ENCODE measurements at regions not wholly inside any gene's neighbourhood (a gene's known extent, or its start where the extent isn't known, plus 50 kb on each side); places are given as distances from the start of the nearest gene placed in this dataset.

- Histone ChIP-seq H4K20me1 (ENCODE audit: insufficient read depth, low read length) (no peaks in the 10 kb centered on the region), H3K9me3 (replicated peaks; ENCODE audit: insufficient read depth, low read length) (no peaks in the 10 kb centered on the region), H3K4me2 (ENCODE audit: low read depth, low read length) (no peak overlapping the region), H3F3A (ENCODE audit: insufficient read depth, low read length) (no peaks in the 10 kb centered on the region), H3K79me2 (ENCODE audit: low read length) (no peaks in the 10 kb centered on the region), H3K36me3 (replicated peaks; ENCODE audit: insufficient read depth, low read length) (no peaks in the 10 kb centered on the region), H3K4me3 (ENCODE audit: low read length) (no peak overlapping the region), H3K27me3 (replicated peaks; ENCODE audit: insufficient read depth, low read length) (no peaks in the 10 kb centered on the region), H3K27ac (ENCODE audit: low read length) (no peak overlapping the region), H3K9me2 (replicated peaks; ENCODE audit: insufficient read depth, low read length) (no peaks in the 10 kb centered on the region), H2AFZ (ENCODE audit: low read length) (no peak overlapping the region), H3K9ac (ENCODE audit: low read length) (no peak overlapping the region), H3K4me1 (ENCODE audit: low read length) (no peaks in the 10 kb centered on the region)
- no peak for TF ChIP-seq EZH2 (optimal IDR thresholded peaks at IDR 0.05; ENCODE audit: low read depth, low read length)
- TF ChIP-seq, protein P1, sequence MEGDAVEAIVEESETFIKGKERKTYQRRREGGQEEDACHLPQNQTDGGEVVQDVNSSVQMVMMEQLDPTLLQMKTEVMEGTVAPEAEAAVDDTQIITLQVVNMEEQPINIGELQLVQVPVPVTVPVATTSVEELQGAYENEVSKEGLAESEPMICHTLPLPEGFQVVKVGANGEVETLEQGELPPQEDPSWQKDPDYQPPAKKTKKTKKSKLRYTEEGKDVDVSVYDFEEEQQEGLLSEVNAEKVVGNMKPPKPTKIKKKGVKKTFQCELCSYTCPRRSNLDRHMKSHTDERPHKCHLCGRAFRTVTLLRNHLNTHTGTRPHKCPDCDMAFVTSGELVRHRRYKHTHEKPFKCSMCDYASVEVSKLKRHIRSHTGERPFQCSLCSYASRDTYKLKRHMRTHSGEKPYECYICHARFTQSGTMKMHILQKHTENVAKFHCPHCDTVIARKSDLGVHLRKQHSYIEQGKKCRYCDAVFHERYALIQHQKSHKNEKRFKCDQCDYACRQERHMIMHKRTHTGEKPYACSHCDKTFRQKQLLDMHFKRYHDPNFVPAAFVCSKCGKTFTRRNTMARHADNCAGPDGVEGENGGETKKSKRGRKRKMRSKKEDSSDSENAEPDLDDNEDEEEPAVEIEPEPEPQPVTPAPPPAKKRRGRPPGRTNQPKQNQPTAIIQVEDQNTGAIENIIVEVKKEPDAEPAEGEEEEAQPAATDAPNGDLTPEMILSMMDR (IDR thresholded peaks at IDR 0.05; ENCODE audit: low read length) = no peak
- no peak for TF ChIP-seq EZH2phosphoT487 (IDR thresholded peaks at IDR 0.05; ENCODE audit: low read length)
- no peak for DNase-seq
Measured at GRCh38 chr12:118560733-118561132, 184.4 kb downstream of the SUDS3 start.

DNA sequence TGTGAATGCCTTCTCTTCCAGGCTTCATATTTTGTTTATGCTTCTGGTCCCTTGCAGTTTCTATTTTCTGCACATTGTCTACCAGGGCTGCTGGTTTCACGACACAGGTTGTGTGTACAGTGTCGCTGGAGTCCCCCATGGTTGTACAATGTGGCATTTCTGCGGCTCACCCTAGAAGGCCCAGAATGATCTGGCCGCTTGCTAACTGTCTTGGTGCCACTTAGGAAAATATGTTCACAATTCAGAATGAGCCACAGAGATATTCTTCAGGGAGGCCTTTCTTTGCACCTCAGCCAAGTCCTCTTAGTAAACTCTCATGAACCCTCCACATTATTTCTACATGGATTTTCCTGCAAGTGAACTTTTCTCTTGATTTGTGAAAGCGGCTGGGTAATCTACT lies 195.4 kb downstream of the SUDS3 start:
- H3K36me3 ChIP-seq (replicated peaks; ENCODE audit: insufficient read depth, low read length) = no peaks in the 10 kb centered on the region
- H3K79me2 ChIP-seq (ENCODE audit: low read length) = no peaks in the 10 kb centered on the region
- H3K9ac ChIP-seq (ENCODE audit: low read length) = no peak overlapping the region
- no peaks in the 10 kb centered on the region for H3K4me1 ChIP-seq (ENCODE audit: low read length)
- no peak overlapping the region for H2AFZ ChIP-seq (ENCODE audit: low read length)
- no peaks in the 10 kb centered on the region for H3K9me3 ChIP-seq (replicated peaks; ENCODE audit: insufficient read depth, low read length)
- H3K27me3 ChIP-seq (replicated peaks; ENCODE audit: insufficient read depth, low read length) = no peaks in the 10 kb centered on the region
- no peak overlapping the region for H3K27ac ChIP-seq (ENCODE audit: low read length)
- H3K4me3 ChIP-seq (ENCODE audit: low read length) = no peak overlapping the region
- H3F3A ChIP-seq (ENCODE audit: insufficient read depth, low read length) = no peaks in the 10 kb centered on the region
- H3K4me2 ChIP-seq (ENCODE audit: low read depth, low read length) = no peak overlapping the region
- H4K20me1 ChIP-seq (ENCODE audit: insufficient read depth, low read length) = no peaks in the 10 kb centered on the region
- no peaks in the 10 kb centered on the region for H3K9me2 ChIP-seq (replicated peaks; ENCODE audit: insufficient read depth, low read length)
- DNase-seq = no peak
- TF ChIP-seq, protein P1 (IDR thresholded peaks at IDR 0.05; ENCODE audit: low read length) = no peak
- TF ChIP-seq EZH2phosphoT487 (IDR thresholded peaks at IDR 0.05; ENCODE audit: low read length) (no peak), EZH2 (optimal IDR thresholded peaks at IDR 0.05; ENCODE audit: low read depth, low read length) (no peak)

- Histone ChIP-seq H4K20me1 (ENCODE audit: insufficient read depth, low read length) (no peaks in the 10 kb centered on the region), H2AFZ (ENCODE audit: low read length) (no peak overlapping the region), H3K27ac (ENCODE audit: low read length) (no peak overlapping the region), H3K27me3 (replicated peaks; ENCODE audit: insufficient read depth, low read length) (no peaks in the 10 kb centered on the region), H3K4me1 (ENCODE audit: low read length) (no peaks in the 10 kb centered on the region), H3K9ac (ENCODE audit: low read length) (no peak overlapping the region), H3K9me2 (replicated peaks; ENCODE audit: insufficient read depth, low read length) (no peaks in the 10 kb centered on the region), H3K9me3 (replicated peaks; ENCODE audit: insufficient read depth, low read length) (no peaks in the 10 kb centered on the region), H3K4me2 (ENCODE audit: low read depth, low read length) (no peak overlapping the region), H3K36me3 (replicated peaks; ENCODE audit: insufficient read depth, low read length) (no peaks in the 10 kb centered on the region), H3K79me2 (ENCODE audit: low read length) (no peaks in the 10 kb centered on the region), H3F3A (ENCODE audit: insufficient read depth, low read length) (no peaks in the 10 kb centered on the region), H3K4me3 (ENCODE audit: low read length) (no peak overlapping the region)
- DNase-seq = no peak
- TF ChIP-seq EZH2 (optimal IDR thresholded peaks at IDR 0.05; ENCODE audit: low read depth, low read length) = no peak
- TF ChIP-seq, protein P1 (IDR thresholded peaks at IDR 0.05; ENCODE audit: low read length) = no peak
- TF ChIP-seq EZH2phosphoT487 (IDR thresholded peaks at IDR 0.05; ENCODE audit: low read length) = no peak
Measured at GRCh38 chr12:118574288-118574687, 197.9 kb downstream of the SUDS3 start.
